ENCODE measurements at regions not wholly inside any gene's neighbourhood (a gene's known extent, or its start where the extent isn't known, plus 50 kb on each side); places are given as distances from the start of the nearest gene placed in this dataset.

DNA sequence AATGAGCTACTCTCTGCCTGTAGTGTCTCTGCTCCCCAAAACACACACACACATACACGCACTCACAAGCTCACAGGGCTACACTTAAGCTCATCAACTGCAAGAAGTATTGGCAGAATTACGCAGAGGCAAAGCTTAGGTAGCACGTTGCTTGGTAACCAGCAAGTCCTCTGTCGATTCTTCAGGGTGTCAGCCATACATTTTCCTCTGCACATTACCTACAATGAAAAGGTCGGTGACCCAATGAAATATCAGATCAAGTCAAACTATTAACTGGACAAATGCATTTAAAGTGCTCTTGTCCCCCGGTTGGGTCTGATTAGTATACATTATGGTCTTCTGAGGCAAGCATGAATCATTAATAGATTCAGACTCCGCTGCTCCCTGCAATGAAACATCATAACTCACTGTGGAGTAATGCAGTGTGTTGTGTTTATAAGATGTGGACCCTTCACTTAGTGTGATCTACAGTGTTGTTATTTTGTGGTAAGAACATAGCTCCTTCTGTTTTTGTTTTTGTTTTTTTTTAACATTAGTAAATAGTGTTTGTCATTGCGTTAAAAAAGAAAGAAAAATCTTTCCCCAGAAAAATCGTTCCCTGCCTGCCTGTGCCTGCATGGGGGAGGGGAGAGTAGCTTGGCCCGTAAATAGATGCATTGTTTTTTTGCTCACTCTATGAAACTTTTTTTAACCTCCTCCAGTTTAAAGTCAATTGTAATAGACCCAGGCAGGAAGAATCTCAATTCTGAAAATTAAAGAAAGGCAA, 325.5 kb downstream of the SFMBT2 start:
- H3K4me3 ChIP-seq (ENCODE audit: control insufficient read depth, low read depth, low read length): no peak overlapping the region
- no peak for DNase-seq (ENCODE audit: low read depth)
- TF ChIP-seq, protein P1, sequence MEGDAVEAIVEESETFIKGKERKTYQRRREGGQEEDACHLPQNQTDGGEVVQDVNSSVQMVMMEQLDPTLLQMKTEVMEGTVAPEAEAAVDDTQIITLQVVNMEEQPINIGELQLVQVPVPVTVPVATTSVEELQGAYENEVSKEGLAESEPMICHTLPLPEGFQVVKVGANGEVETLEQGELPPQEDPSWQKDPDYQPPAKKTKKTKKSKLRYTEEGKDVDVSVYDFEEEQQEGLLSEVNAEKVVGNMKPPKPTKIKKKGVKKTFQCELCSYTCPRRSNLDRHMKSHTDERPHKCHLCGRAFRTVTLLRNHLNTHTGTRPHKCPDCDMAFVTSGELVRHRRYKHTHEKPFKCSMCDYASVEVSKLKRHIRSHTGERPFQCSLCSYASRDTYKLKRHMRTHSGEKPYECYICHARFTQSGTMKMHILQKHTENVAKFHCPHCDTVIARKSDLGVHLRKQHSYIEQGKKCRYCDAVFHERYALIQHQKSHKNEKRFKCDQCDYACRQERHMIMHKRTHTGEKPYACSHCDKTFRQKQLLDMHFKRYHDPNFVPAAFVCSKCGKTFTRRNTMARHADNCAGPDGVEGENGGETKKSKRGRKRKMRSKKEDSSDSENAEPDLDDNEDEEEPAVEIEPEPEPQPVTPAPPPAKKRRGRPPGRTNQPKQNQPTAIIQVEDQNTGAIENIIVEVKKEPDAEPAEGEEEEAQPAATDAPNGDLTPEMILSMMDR (IDR thresholded peaks at IDR 0.05; ENCODE audit: control insufficient read depth, insufficient read depth, low read depth, low read length, missing control alignments): no peak

DNA sequence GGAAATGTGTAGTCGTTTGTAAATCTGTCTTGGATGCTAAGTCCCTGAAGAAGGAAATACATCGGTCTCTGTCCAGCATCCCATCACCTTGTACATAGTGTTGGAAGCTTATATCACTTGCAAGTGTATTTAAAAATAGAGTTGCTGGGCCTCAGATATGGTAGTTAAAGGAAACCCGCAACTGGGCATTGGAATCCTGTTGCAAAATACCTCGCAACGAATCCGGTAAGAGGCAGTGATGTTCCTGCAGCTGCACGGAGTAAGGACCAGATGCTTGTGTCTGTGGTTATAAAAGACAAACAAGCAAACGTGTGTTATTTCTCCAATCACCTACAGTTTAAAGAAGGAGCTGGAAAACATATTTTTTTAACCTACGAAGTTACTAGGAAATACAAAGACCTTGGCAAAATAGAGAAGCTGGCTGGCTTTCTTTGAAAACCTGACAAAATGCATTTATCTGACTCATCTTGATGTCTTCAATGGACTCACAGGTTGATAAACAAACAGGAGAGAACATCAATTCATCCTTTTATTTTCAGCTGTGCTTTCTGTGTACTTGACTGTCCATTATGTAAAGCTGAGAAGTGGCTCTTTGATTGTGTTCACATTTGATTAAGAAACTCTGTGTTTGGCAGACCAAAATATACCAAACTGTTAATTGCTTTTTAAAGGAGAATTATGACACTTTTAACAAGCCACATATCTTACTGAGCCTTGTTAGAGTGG, 326.4 kb downstream of the SFMBT2 start:
- TF ChIP-seq, protein P1 (IDR thresholded peaks at IDR 0.05; ENCODE audit: control insufficient read depth, insufficient read depth, low read depth, low read length, missing control alignments): no peak
- no peak overlapping the region for H3K4me3 ChIP-seq (ENCODE audit: control insufficient read depth, low read depth, low read length)
- no peak for DNase-seq (ENCODE audit: low read depth)

DNA sequence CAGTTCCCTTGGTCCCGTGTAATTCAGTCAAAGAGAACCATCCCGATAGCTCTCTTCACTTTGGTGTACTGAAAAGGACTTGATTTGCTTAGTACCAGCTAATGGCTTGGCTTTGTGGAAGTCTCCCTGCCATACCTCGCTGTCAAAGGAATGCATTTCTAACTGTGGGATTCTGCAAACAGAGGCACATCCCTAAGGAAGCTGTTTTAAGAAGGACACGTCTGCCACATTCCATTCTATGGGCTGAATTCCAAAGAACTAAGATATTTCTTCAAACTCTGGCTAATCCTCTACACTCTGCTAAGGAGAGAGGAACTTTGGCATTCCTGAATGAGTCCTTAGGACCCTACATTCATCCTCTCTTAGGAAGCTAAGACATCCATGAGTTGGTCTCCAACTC, 327.9 kb downstream of the SFMBT2 start:
- TF ChIP-seq, protein P1 (IDR thresholded peaks at IDR 0.05; ENCODE audit: control insufficient read depth, insufficient read depth, low read depth, low read length, missing control alignments): no peak
- DNase-seq (ENCODE audit: low read depth): no peak
- no peak overlapping the region for H3K4me3 ChIP-seq (ENCODE audit: control insufficient read depth, low read depth, low read length)

DNA sequence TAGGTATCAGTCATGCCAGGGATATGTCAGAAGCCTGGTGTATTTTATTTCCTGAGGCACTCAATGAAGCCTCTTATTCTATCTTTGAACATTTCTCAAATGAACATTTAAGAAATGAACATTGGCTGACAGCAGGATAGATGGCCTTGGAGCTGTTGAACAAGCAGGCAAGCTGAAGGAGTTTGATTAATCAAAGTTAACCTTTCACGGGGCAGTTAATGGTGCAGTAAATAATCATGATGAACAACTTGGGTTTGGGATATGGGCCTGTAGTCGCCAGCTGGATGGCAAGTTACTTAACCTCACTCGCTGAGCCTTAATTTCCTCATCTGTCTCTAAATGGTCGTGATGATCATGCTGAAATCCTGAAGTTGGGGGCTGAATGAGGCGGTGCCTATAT, 333.0 kb downstream of the SFMBT2 start:
- no peak overlapping the region for H3K4me3 ChIP-seq (ENCODE audit: control insufficient read depth, low read depth, low read length)
- DNase-seq (ENCODE audit: low read depth): no peak
- TF ChIP-seq, protein P1 (IDR thresholded peaks at IDR 0.05; ENCODE audit: control insufficient read depth, insufficient read depth, low read depth, low read length, missing control alignments): no peak

DNA sequence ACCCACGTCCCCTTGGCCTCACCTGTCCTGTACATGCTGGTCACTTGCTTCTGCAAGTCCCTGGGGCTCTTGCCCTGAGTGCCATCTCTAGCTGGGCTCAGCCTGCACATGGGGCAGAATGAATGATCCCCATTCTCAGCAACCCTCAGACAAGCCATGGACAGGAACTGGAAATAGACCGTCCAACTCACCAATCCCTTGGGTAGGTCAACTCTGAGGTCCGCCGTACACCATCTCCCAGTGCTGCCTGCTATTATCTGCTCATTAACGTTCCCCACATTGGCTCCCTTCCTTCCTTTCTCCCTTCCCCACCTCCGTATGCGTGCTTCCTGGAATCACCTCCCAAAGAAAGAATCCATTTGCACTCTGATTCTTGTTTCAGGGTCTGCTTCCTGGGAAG, 335.0 kb downstream of the SFMBT2 start:
- H3K4me3 ChIP-seq (ENCODE audit: control insufficient read depth, low read depth, low read length): no peak overlapping the region
- no peak for DNase-seq (ENCODE audit: low read depth)
- TF ChIP-seq, protein P1 (IDR thresholded peaks at IDR 0.05; ENCODE audit: control insufficient read depth, insufficient read depth, low read depth, low read length, missing control alignments): no peak

DNA sequence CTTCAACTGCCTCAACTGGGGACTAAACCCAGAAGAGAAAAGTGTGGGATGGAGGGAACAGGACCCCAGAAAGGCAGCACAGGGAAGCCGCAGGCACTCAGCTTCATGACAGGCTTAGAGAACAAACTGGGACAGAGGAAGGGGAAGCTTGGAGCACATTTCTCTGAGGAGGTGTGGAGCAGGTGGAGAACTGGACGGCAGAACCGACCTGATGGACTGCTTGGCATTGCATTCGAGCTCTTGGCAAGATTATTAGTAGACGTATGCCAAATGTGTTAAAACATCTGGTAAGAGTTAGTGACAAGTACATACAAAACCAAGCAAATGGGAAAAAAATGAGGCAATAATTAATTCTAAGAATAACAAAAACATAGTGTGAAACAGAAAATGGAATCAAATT, 335.7 kb downstream of the SFMBT2 start:
- DNase-seq (ENCODE audit: low read depth): no peak
- H3K4me3 ChIP-seq (ENCODE audit: control insufficient read depth, low read depth, low read length): no peak overlapping the region
- TF ChIP-seq, protein P1 (IDR thresholded peaks at IDR 0.05; ENCODE audit: control insufficient read depth, insufficient read depth, low read depth, low read length, missing control alignments): no peak

All from AG09309 (cell line).